ENCODE measurements at regions not wholly inside any gene's neighbourhood (a gene's known extent, or its start where the extent isn't known, plus 50 kb on each side); places are given as distances from the start of the nearest gene placed in this dataset.
"Not testable (repeated sequence)": the region's sequence is repeated elsewhere in the genome, so short reads cannot be mapped to it uniquely, and the experiment has no call there.

GRCh38 chr3:153221748-153222162, 59.7 kb downstream of the RAP2B start:
- CTCF ChIA-PET = interaction anchor here (0.6 to 0.7 kb wide), 2 partner anchors 22 to 81 kb away, joined by 3 to 5 read pairs; no protein-coding TSS in a partner anchor
- POLR2A ChIA-PET = interaction anchor here (0.9 to 1.1 kb wide), 2 partner anchors 60 to 62 kb away, joined by 4 to 6 read pairs; no protein-coding TSS in a partner anchor

- POLR2A ChIA-PET, CTCF ChIA-PET: not testable (repeated sequence)
These were observed 64.9 kb downstream of the RAP2B start for GRCh38 chr3:153226877-153227276.

GRCh38 chr3:153230427-153230826, 68.4 kb downstream of the RAP2B start:
- POLR2A ChIA-PET, CTCF ChIA-PET: not testable (repeated sequence)

- CTCF ChIA-PET, POLR2A ChIA-PET: not testable (repeated sequence)
These were observed 69.2 kb downstream of the RAP2B start for GRCh38 chr3:153231245-153231644.

GRCh38 chr3:153232050-153232752, 70.2 kb downstream of the RAP2B start:
- POLR2A ChIA-PET, CTCF ChIA-PET: not testable (repeated sequence)

GRCh38 chr3:153232851-153233271, 70.8 kb downstream of the RAP2B start:
- POLR2A ChIA-PET = no interaction called here
- CTCF ChIA-PET = no interaction called here

- CTCF ChIA-PET = no interaction called here
- POLR2A ChIA-PET = no interaction called here
These were observed 72.0 kb downstream of the RAP2B start for GRCh38 chr3:153233986-153234385.

- CTCF ChIA-PET = interaction anchor here (0.7 kb wide), 1 partner anchor 222 kb away, joined by 3 read pairs; no protein-coding TSS in a partner anchor
- POLR2A ChIA-PET = no interaction called here
These were observed 80.9 kb downstream of the RAP2B start for GRCh38 chr3:153242896-153243295.

- ChIA-PET CTCF (no interaction called here), POLR2A (no interaction called here)
These were observed 82.9 kb downstream of the RAP2B start for GRCh38 chr3:153244961-153245360.

GRCh38 chr3:153245661-153246060, 83.6 kb downstream of the RAP2B start:
- CTCF ChIA-PET = no interaction called here
- POLR2A ChIA-PET = no interaction called here

- CTCF ChIA-PET = no interaction called here
- POLR2A ChIA-PET = no interaction called here
These were observed 84.3 kb downstream of the RAP2B start for GRCh38 chr3:153246331-153246730.

- ChIA-PET CTCF (no interaction called here), POLR2A (no interaction called here)
These were observed 84.8 kb downstream of the RAP2B start for GRCh38 chr3:153246806-153247205.

- POLR2A ChIA-PET = no interaction called here
- CTCF ChIA-PET = no interaction called here
These were observed 85.6 kb downstream of the RAP2B start for GRCh38 chr3:153247331-153248330.

- POLR2A ChIA-PET, CTCF ChIA-PET: not testable (repeated sequence)
These were observed 86.8 kb downstream of the RAP2B start for GRCh38 chr3:153248835-153249234.

- ChIA-PET POLR2A (interaction anchor here (0.6 kb wide), 1 partner anchor 17 kb away, joined by 3 read pairs; no protein-coding TSS in a partner anchor), CTCF (no interaction called here)
These were observed 87.9 kb downstream of the RAP2B start for GRCh38 chr3:153249906-153250305.

- CTCF ChIA-PET = no interaction called here
- POLR2A ChIA-PET = interaction anchor here (0.6 kb wide), 1 partner anchor 16 kb away, joined by 3 read pairs; no protein-coding TSS in a partner anchor
These were observed 88.4 kb downstream of the RAP2B start for GRCh38 chr3:153250446-153250845.

GRCh38 chr3:153252963-153253362, 90.9 kb downstream of the RAP2B start:
- ChIA-PET POLR2A (no interaction called here), CTCF (no interaction called here)

GRCh38 chr3:153254361-153254760, 92.3 kb downstream of the RAP2B start:
- CTCF ChIA-PET = no interaction called here
- POLR2A ChIA-PET = no interaction called here

GRCh38 chr3:153257673-153258351, 95.8 kb downstream of the RAP2B start:
- ChIA-PET CTCF (no interaction called here), POLR2A (no interaction called here)

- POLR2A ChIA-PET = no interaction called here
- CTCF ChIA-PET = no interaction called here
These were observed 97.9 kb downstream of the RAP2B start for GRCh38 chr3:153259956-153260355.
